CD4-positive, alpha-beta T cell (primary cell): ENCODE measurements at regions not wholly inside any gene's neighbourhood (a gene's known extent, or its start where the extent isn't known, plus 50 kb on each side); places are given as distances from the start of the nearest gene placed in this dataset.

Source experiments
- ATAC-seq: fragments of 200-7000 bp; cut with Tn5 transposase; one replicate; pipeline ENCODE4 v1.10.0; 2022; ENCODE audit warnings: mild to moderate bottlenecking; ENCODE audit not compliant: poor library complexity
- CTCF ChIA-PET: fragments of 350-600 bp; sonication (Branson Sonifier 250); formaldehyde crosslinking; loops from one replicate; lab custom pipeline; 2021; ENCODE audit warnings: antibody characterized with exemption, inconsistent platforms; lab: Charles Lee
- POLR2A ChIA-PET: fragments of 350-600 bp; sonication (Branson Sonifier 250); formaldehyde crosslinking; loops from one replicate; lab custom pipeline; 2021; ENCODE audit warnings: antibody characterized with exemption, inconsistent platforms; lab: Charles Lee
- DNase-seq, 14 experiments: peaks; one replicate each; pipeline ENCODE4 v3.0.0-alpha.2; 2013 to 2020; ENCODE audit warnings: mixed read lengths in 2 of 14
- H3K27ac ChIP-seq, 2 donors: one replicate each; pipeline versions ENCODE4 v1.5.1 to v1.7.0; 2013; ENCODE audit warnings: low read length in 2 of 2, low read depth in 1 of 2, mild to moderate bottlenecking in 1 of 2
- H3K27me3 ChIP-seq, 2 experiments: 1 replicate in 1 of 2; 2 replicates in 1 of 2; pipeline versions ENCODE4 v1.6.1 to v1.7.0; 2013; ENCODE audit warnings: low read length in 2 of 2, control low read depth in 1 of 2, mild to moderate bottlenecking in 1 of 2, moderate library complexity in 1 of 2; ENCODE audit not compliant: insufficient read depth in 2 of 2, control insufficient read depth in 1 of 2
- H3K36me3 ChIP-seq: one replicate; pipeline ENCODE4 v1.6.1; 2013; ENCODE audit warnings: low read length, control low read depth; ENCODE audit not compliant: insufficient read depth
- H3K4me1 ChIP-seq: one replicate; pipeline ENCODE4 v1.6.1; 2013; ENCODE audit warnings: low read length, control low read depth; ENCODE audit not compliant: insufficient read depth
- H3K4me3 ChIP-seq: one replicate; pipeline ENCODE4 v1.5.1; 2013; ENCODE audit warnings: mild to moderate bottlenecking, low read length, moderate library complexity
- H3K9me3 ChIP-seq, 2 experiments: 1 replicate in 1 of 2; 2 replicates in 1 of 2; pipeline versions ENCODE4 v1.6.1 to v1.7.0; 2013; ENCODE audit warnings: low read length in 2 of 2, mild to moderate bottlenecking in 2 of 2, control low read depth in 1 of 2, moderate library complexity in 1 of 2; ENCODE audit not compliant: control insufficient read depth in 1 of 2, insufficient read depth in 1 of 2
- H3K27ac Mint-ChIP-seq: one replicate; pipeline ENCODE4 v1.8.0; 2020; ENCODE audit warnings: mixed read lengths
- H3K27me3 Mint-ChIP-seq: one replicate; pipeline ENCODE4 v1.8.0; 2021; ENCODE audit warnings: mixed read lengths
- H3K36me3 Mint-ChIP-seq: one replicate; pipeline ENCODE4 v1.8.0; 2021; ENCODE audit warnings: low read depth, mixed read lengths
- H3K4me1 Mint-ChIP-seq: one replicate; pipeline ENCODE4 v1.8.0; 2021; ENCODE audit warnings: low read depth, mixed read lengths
- H3K4me3 Mint-ChIP-seq: one replicate; pipeline ENCODE4 v1.8.0; 2020; ENCODE audit warnings: mild to moderate bottlenecking, mixed read lengths
- H3K9me3 Mint-ChIP-seq: one replicate; pipeline ENCODE4 v1.8.0; 2020; ENCODE audit warnings: mixed read lengths
- intact Hi-C, 2 experiments: fragments of 100-400 bp; cut with DNase I in 1 of 2; cut with micrococcal nuclease in 1 of 2; formaldehyde crosslinking; loops; one replicate each; pipeline versions ENCODE4 v1.15.1 to v1.9.0; 2023 to 2025; cut with DNase I, micrococcal nuclease
- TF ChIP-seq, protein P1 (sequence below): fragments of 200-600 bp; IDR thresholded peaks from one replicate; pipeline ENCODE4 v1.8.0; 2022; ENCODE audit warnings: antibody characterized with exemption, mild to moderate bottlenecking

DNA sequence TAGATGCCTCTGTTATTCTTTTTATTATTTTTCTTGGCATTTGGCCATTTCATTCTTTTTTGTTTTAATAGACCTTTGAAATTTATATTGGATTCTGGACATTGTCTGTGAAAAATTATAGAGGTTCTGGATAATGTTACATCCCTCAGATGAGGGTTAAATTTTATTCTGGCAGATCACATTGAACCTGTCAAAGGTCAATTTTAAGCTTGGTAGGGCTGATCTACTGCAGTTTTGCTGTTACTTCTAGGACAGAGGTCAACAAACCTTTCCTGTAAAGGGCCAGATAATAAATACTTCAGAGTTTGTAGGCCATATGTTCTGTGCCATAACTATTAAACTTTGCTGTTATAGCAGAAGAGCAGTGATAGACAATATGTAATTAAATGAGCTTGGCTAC, 318.9 kb upstream of the DPPA4 start:
- Histone ChIP-seq H3K27ac (no peak overlapping the region), H3K4me1 (no peaks in the 10 kb centered on the region), H3K36me3 (no peaks in the 10 kb centered on the region), H3K27me3 (no peaks in the 10 kb centered on the region), H3K4me3 (no peak overlapping the region), H3K9me3 (peaks cover 0 to 5% of the 10 kb centered on the region in 2 experiments)
- no peaks in the 10 kb centered on the region for H3K36me3 Mint-ChIP-seq
- ATAC-seq (no peak), DNase-seq (no peak)
- intact Hi-C loops, result no loop called here
- H3K27ac Mint-ChIP-seq, result no peak overlapping the region
- no peaks in the 10 kb centered on the region for H3K27me3 Mint-ChIP-seq
- POLR2A ChIA-PET, result no interaction called here
- no peaks in the 10 kb centered on the region for H3K4me1 Mint-ChIP-seq
- no peak overlapping the region for H3K4me3 Mint-ChIP-seq
- TF ChIP-seq, protein P1, sequence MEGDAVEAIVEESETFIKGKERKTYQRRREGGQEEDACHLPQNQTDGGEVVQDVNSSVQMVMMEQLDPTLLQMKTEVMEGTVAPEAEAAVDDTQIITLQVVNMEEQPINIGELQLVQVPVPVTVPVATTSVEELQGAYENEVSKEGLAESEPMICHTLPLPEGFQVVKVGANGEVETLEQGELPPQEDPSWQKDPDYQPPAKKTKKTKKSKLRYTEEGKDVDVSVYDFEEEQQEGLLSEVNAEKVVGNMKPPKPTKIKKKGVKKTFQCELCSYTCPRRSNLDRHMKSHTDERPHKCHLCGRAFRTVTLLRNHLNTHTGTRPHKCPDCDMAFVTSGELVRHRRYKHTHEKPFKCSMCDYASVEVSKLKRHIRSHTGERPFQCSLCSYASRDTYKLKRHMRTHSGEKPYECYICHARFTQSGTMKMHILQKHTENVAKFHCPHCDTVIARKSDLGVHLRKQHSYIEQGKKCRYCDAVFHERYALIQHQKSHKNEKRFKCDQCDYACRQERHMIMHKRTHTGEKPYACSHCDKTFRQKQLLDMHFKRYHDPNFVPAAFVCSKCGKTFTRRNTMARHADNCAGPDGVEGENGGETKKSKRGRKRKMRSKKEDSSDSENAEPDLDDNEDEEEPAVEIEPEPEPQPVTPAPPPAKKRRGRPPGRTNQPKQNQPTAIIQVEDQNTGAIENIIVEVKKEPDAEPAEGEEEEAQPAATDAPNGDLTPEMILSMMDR, result no peak
- CTCF ChIA-PET, result no interaction called here
- no peaks in the 10 kb centered on the region for H3K9me3 Mint-ChIP-seq

DNA sequence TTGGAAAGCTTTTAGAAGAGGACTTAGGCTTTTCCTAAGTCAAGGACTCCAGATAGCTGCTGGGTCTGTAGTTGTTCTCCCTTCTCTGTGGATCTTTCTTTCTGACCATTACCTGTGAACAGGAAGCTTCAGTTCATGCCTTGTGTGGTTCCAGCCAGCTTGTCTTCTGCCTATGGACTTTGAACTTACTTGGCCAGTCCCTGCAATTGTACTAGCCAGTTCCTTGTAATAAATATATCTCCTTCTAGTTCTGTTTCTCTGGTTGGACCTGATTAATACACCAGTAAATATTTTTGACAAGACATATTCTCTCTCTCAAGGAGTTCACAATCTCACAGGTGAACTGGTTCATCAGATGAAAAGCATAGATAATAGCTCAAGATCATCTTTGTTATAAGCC, 341.3 kb upstream of the DPPA4 start:
- H3K27ac ChIP-seq, result no peak overlapping the region
- TF ChIP-seq, protein P1, result no peak
- H3K9me3 Mint-ChIP-seq, result no peaks in the 10 kb centered on the region
- no peaks in the 10 kb centered on the region for H3K9me3 ChIP-seq
- no peak for DNase-seq
- intact Hi-C loops, result no loop called here
- H3K27ac Mint-ChIP-seq, result no peak overlapping the region
- CTCF ChIA-PET, result no interaction called here
- H3K27me3 Mint-ChIP-seq, result peaks cover 4% of the 10 kb centered on the region
- no peak overlapping the region for H3K4me3 ChIP-seq
- H3K4me1 Mint-ChIP-seq, result no peaks in the 10 kb centered on the region
- H3K36me3 Mint-ChIP-seq, result no peaks in the 10 kb centered on the region
- H3K27me3 ChIP-seq, result no peaks in the 10 kb centered on the region
- H3K4me1 ChIP-seq, result no peaks in the 10 kb centered on the region
- no peaks in the 10 kb centered on the region for H3K36me3 ChIP-seq
- H3K4me3 Mint-ChIP-seq, result no peak overlapping the region
- ATAC-seq, result no peak
- POLR2A ChIA-PET, result no interaction called here

DNA sequence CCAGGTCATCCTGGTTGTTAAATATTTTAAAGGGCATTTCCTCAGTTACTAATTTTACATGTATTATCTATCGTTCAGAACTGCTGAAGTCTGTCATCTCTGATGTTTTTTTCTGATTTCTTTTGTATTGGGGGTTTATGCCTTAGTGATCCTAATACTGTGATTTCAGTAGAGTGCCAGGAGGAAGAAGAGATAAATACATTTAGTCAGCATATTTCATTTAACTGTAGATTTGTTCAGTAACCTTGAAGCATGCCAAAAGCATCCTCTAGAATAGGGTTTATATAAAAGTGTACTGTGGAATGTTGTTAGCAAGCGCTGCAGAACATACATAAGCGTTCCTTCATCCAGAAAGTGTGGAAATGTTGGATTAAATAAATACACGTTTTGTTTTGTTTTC, 342.3 kb upstream of the DPPA4 start:
- POLR2A ChIA-PET, result no interaction called here
- Mint-ChIP-seq H3K4me1 (no peaks in the 10 kb centered on the region), H3K27me3 (peaks cover 4% of the 10 kb centered on the region)

More for the DNA sequence above, 342.3 kb upstream of the DPPA4 start:
- Mint-ChIP-seq H3K9me3 (no peaks in the 10 kb centered on the region), H3K36me3 (no peaks in the 10 kb centered on the region), H3K4me3 (no peak overlapping the region), H3K27ac (no peak overlapping the region)
- CTCF ChIA-PET, result no interaction called here
- Histone ChIP-seq H3K27ac (no peak overlapping the region), H3K27me3 (no peaks in the 10 kb centered on the region), H3K9me3 (no peaks in the 10 kb centered on the region), H3K4me3 (no peak overlapping the region), H3K4me1 (no peaks in the 10 kb centered on the region), H3K36me3 (no peaks in the 10 kb centered on the region)
- no peak for ATAC-seq
- TF ChIP-seq, protein P1, result no peak
- intact Hi-C loops, result no loop called here
- DNase-seq, result no peak
